NCI-H774 (cell line): ENCODE measurements at regions not wholly inside any gene's neighbourhood (a gene's known extent, or its start where the extent isn't known, plus 50 kb on each side); places are given as distances from the start of the nearest gene placed in this dataset.

Experiments used
- DNase-seq: peaks from one replicate; lab custom pipeline; 2025; lab: John Stamatoyannopoulos, UW

DNA sequence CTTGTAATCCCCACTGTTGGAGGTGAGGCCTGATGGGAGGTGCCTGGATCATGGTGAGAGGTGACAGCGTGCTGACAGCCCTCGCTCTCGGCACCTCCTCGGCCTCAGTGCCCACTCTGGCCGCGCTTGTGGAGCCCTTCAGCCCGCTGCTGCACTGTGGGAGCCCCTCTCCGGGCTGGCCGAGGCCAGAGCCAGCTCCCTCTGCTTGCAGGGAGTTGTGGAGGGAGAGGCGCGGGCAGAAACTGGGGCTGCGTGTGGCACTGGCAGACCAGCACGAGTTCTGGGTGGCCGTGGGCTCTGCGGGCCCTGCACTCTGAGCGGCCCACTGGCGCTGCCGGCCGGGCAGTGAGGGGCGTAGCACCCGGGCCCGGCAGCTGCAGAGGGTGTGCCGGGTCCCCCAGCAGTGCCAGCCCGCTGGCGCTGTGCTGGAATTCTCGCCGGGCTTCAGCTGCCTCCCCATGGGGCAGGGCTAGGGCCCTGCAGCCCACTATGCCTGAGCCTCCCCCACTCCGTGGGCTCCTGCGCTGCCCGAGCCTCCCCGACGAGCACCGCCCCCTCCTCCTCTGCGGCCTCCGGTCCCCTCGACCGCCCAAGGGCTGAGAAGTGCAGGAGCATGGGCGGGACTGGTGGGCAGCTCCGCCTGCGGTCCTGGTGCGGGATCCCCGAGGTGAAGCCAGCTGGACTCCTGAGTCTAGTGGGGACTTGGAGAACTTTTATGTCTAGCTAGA is 197.1 kb downstream of the SPP2 start:
- no peak for DNase-seq

DNA sequence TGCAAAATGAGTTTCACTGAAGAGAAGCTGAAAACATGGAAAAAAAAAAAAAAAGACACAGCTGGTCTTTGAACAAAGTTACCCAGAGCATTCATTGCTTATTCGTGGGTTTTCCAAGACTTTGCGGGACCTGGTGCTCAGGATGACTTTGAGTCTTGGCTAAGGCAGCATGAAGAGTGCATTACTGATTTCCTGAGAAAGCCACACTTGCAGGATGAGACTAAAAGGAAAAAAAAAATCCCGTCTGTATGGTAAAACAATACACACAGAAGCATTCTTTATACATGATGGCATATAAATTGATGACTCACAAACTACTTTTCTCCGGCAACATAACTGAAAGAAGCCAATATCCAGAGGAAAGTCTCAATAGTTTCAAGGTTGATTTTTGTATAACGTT is 195.4 kb downstream of the SPP2 start:
- no peak for DNase-seq

- no peak for DNase-seq
Measured at GRCh38 chr2:234243871-234244565, 193.5 kb downstream of the SPP2 start.

GRCh38 chr2:234242459-234242836 is 191.9 kb downstream of the SPP2 start:
- no peak for DNase-seq

GRCh38 chr2:234241656-234242458 is 191.4 kb downstream of the SPP2 start:
- no peak for DNase-seq

DNA sequence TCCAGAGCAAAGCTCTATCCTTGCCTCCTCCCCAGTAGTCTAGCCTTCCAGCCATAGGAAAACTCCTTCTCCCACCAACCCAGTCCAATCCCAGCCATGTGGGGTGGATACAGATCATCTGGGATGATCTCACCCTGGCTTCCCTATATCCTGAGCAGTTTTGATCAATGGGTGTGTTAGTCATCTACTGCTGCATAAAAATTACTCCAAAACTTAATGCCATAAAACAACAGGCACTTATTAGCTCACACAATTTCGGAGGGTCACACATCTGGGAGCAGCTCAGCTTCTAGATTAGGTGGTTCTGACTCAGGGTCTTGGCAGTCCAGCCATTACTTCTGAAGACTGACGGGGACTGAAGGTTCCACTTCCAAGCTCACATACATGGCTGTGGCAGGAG is 190.4 kb downstream of the SPP2 start:
- no peak for DNase-seq

DNA sequence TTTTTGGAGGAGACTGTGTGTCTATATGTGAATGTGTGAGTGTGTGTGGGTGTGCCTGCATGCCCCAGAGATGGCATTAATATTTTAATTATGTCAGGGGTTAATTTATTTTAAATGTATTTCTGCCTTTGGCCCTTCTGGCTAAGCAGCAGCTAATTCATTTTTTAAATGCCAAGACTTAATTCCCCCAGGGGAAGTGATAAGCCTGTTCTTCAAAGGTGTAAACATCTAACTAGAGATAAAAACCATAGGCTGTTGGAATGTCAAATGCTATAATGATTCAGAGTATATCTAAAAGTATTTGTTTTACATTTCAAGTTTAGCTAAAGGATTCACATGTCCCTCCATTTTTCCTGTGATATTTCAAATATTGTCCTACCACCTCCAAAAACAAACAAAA is 184.7 kb downstream of the SPP2 start:
- no peak for DNase-seq

DNA sequence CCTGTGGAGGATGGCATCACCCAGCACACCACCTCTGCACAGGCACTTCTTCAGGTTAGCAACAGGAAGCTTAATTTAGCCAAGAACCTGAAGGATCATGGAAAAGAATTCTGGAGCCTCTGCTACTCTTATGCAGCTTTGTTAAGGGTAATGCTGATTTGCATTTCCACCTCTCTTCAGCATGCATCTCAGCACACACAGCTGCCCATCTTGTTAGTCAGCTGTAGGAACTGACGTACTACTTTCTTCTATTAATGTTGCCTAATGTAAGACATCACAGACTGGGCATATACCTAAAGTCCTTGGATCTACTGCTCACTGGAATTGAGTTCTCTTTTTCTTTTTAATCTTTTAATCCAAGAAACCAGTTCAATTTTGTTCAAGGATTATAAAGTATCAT is 181.0 kb downstream of the SPP2 start:
- DNase-seq, result no peak

DNA sequence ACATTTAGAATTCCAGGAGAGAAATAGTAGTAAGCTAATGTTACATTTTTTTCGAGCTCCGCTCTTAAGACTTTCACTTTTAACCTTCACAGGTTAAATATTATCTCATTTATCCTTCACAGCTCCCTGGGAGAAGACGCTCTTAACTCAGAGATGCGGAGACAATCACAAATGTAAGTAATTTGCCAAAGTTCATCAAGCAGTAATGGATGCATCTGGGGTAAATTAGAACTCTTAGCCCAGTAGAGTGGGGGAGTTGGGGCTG is 168.5 kb downstream of the SPP2 start:
- no peak for DNase-seq

GRCh38 chr2:234218266-234219045 is 168.0 kb downstream of the SPP2 start:
- DNase-seq, result no peak

GRCh38 chr2:234212534-234212933 is 162.0 kb downstream of the SPP2 start:
- no peak for DNase-seq

DNA sequence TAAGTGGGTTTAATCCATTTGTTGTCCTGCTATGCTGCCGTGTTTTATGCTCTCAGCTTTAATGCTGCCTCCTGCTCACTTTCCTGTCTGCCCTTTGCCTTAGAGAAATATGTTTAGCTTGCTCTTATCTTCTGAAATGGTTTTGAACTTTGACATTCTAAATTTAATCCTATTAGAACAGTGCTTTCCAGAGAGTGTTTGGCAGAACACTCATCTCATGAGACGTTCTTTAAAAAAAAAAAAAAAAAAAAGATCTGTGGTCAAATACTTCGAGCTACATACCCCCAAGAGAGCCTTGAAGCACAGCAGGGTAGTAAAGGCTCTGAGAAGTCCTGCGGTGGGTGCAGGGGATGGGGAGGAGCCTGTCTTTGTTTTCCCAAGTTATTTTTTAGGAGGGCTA is 161.3 kb downstream of the SPP2 start:
- no peak for DNase-seq

GRCh38 chr2:234206738-234207137 is 156.2 kb downstream of the SPP2 start:
- DNase-seq, result no peak

- no peak for DNase-seq
Measured at GRCh38 chr2:234204480-234204879, 154.0 kb downstream of the SPP2 start.

DNA sequence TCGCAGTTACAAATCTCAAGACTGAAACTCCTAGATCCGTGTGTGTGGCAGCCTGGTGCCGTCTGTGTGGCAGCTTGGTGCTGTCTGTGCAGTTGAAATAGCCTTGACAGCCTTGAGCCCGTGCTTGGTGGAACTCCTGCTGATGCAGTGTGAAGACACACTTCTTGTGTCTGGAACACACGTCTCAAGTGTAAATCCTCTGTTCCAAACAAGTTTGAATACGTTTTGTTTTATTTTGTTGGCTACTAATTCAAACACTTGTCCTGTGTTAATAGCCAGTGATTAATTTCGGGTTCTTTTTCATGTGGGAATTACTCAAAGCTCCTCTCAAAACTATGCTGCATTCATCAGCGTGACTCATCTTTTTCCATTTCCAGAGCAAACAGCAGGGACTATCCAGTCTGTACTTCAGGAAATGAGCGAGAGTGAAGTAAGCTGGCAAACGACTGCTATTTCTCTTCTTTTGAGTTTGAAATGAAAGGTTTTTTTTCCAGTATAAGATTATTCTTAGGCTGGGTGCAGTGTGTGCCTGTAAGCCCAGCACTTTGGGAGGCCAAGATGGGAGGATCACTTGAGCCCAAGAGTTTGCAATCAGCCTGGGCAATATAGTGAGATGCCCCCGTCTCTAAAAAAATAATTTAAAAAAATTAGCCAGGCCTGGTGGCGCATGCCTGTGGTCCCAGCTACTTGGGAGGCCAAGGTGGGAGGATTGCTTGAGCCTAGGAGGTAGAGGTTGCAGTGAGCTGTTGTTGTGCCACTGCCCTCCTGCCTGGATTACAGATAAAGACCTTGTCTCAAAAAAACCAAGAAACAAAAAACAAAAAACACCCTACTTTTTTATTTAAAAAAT is 152.9 kb downstream of the SPP2 start:
- peak; percentile 15 for DNase-seq

GRCh38 chr2:234202601-234203000 is 152.1 kb downstream of the SPP2 start:
- no peak for DNase-seq

DNA sequence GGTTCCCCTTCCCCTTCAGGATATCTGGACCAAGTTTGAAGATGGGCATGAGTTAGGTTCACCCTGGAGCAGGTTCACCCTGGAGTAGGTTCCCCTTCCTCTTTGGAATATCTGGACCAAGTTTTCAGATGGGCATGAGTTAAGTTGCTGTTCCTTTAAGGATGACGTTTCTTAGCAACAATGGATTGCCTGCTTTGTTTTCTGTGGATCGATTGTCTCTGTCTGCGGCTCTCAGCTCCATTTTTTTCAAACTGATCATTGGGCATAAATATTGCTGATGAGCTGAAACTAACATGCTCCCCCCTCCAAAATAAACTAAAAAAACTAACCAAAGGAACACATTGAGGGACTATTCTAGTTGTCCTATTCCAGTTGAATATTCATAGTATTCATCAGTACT is 149.5 kb downstream of the SPP2 start:
- no peak for DNase-seq

DNA sequence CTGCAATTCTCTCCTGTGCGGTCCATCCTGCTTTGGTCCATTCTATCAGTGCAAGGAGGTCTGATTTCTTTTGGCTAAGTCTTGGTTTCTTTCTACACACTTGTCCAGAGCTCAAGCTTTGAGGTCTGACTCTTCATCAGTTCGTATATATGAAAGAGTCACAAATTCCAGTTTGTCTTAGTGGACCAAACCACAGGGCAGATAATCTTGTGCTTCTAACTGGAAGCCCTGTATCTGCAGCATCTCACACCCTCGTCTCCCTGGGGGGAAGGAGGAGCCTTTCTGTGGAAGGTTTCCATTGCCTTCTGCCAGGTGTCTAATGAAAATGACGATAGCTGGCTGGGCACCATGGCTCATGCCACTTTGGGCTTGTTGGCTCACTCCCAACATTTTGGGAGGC is 148.5 kb downstream of the SPP2 start:
- DNase-seq, result no peak

DNA sequence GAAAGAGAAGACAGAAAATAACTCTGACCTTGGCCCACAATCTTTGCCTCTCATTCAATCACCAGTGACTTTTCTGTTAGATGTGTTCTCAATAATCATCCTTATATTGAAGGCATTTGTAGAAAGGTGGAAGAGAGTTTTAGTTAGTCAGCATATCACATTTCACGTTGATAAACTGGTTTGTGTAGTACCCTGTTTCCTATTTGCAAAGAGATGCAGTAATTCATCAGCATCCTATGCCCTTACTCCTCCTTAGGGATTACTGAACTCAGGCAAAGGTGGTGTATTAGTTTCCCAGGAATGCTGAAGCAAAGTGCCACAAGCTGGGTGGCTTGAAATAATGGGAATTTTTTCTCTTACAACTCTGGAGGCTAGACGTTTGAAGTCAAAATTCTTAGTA is 145.0 kb downstream of the SPP2 start:
- no peak for DNase-seq

DNA sequence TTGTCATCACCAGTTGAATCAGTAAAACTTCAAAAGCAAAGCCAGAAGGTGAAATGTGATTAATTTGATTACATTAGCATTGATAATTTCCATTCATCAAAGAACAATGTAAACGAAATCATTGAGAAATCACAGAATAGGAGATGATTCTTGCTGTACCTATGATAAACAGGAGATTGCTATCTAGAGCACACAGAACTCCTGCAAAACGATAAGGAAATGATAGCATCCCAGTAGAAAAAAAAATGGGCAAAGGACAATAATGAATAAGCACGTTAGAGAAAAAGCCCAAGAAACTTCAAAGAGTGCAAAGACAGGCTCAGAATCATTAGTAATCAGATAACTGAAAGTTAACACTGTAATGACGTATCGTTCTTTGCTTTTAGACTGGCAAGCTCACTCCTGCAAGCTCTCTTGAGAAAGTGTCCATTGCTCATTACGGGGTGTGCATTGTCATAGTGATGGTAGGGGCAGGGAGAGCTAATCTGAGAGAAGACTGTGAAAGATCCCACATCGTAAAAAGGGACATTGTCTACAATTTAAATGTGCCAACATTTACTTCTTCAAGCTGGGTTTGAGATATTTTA is 143.6 kb downstream of the SPP2 start:
- DNase-seq, result no peak

GRCh38 chr2:234191819-234192407 is 141.4 kb downstream of the SPP2 start:
- peak; percentile 16 for DNase-seq
